Choroid plexus epithelial cell (primary cell): ENCODE measurements at regions not wholly inside any gene's neighbourhood (a gene's known extent, or its start where the extent isn't known, plus 50 kb on each side); places are given as distances from the start of the nearest gene placed in this dataset.

Source experiments
- DNase-seq: peaks from one replicate; pipeline ENCODE4 v3.0.0-alpha.2; 2010; ENCODE audit warnings: low read depth
- H3K4me3 ChIP-seq: 2 replicates; pipeline ENCODE4 v1.5.1; 2011; ENCODE audit warnings: low read depth, mild to moderate bottlenecking, control low read depth, low read length, moderate library complexity
- TF ChIP-seq, protein P1 (sequence below): conservative IDR thresholded peaks from 2 replicates; pipeline ENCODE4 v1.5.1; 2011; ENCODE audit warnings: low read depth, mild to moderate bottlenecking, control low read depth, inconsistent platforms, low read length, moderate library complexity

GRCh38 chr3:159236321-159236720 lies 434.5 kb downstream of the MFSD1 start:
- peak; percentile 44 for DNase-seq

GRCh38 chr3:159237226-159237625 lies 435.4 kb downstream of the MFSD1 start:
- TF ChIP-seq, protein P1, sequence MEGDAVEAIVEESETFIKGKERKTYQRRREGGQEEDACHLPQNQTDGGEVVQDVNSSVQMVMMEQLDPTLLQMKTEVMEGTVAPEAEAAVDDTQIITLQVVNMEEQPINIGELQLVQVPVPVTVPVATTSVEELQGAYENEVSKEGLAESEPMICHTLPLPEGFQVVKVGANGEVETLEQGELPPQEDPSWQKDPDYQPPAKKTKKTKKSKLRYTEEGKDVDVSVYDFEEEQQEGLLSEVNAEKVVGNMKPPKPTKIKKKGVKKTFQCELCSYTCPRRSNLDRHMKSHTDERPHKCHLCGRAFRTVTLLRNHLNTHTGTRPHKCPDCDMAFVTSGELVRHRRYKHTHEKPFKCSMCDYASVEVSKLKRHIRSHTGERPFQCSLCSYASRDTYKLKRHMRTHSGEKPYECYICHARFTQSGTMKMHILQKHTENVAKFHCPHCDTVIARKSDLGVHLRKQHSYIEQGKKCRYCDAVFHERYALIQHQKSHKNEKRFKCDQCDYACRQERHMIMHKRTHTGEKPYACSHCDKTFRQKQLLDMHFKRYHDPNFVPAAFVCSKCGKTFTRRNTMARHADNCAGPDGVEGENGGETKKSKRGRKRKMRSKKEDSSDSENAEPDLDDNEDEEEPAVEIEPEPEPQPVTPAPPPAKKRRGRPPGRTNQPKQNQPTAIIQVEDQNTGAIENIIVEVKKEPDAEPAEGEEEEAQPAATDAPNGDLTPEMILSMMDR: no peak
- H3K4me3 ChIP-seq: no peak overlapping the region
- no peak for DNase-seq

More at GRCh38 chr3:159236321-159236720, 434.5 kb downstream of the MFSD1 start:
- TF ChIP-seq, protein P1: no peak
- H3K4me3 ChIP-seq: no peak overlapping the region

GRCh38 chr3:159238646-159239045 lies 436.8 kb downstream of the MFSD1 start:
- H3K4me3 ChIP-seq: no peak overlapping the region
- TF ChIP-seq, protein P1: no peak
- DNase-seq: no peak

- peak; percentile 48 for DNase-seq
- TF ChIP-seq, protein P1: no peak
- H3K4me3 ChIP-seq: no peak overlapping the region
Observed at GRCh38 chr3:159239059-159239458, 437.2 kb downstream of the MFSD1 start.

DNA sequence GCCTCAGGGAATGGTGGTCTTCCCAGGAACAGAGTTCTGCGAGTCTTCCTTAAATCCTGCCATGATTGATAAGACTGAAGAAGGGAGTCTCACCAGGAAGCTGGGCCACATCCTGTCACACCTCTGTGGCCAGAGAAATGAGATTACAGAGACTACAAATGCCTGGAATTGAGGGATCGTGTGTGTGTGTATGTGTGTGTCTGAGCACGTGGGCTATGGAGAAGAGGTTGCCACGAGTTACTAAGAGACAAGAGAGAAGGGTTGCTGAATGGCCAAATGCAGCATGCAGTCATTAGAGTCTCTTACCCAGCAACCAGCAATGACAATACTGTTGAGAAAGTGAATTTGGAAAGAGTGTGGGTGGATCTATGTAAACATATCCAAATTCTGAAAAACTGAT lies 443.1 kb downstream of the MFSD1 start:
- TF ChIP-seq, protein P1: no peak
- no peak for DNase-seq
- H3K4me3 ChIP-seq: no peak overlapping the region

DNA sequence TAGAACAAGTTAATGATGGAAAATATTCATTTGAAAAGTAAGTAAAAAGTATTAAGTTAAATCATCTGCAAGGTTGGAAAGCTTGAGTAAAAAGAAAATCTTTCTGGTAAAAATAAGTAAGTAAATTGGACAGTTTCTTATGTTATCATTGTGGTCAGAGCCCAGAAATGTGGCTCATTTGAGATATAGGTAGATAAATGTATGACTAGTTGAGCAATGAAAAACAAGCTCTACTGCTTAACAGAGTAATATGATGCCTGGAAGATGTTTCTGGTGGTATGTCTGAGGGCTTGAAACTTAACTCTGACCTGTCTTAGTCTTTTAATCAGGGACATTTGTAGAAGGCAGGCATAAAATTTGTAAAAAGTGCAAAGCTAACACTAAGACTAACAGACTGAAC lies 444.0 kb downstream of the MFSD1 start:
- TF ChIP-seq, protein P1: no peak
- H3K4me3 ChIP-seq: no peak overlapping the region
- peak; percentile 36 for DNase-seq

- TF ChIP-seq, protein P1: no peak
- DNase-seq: no peak
- no peak overlapping the region for H3K4me3 ChIP-seq
Observed at GRCh38 chr3:159246385-159246784, 444.5 kb downstream of the MFSD1 start.
